ENCODE measurements at regions not wholly inside any gene's neighbourhood (a gene's known extent, or its start where the extent isn't known, plus 50 kb on each side); places are given as distances from the start of the nearest gene placed in this dataset.

DNA sequence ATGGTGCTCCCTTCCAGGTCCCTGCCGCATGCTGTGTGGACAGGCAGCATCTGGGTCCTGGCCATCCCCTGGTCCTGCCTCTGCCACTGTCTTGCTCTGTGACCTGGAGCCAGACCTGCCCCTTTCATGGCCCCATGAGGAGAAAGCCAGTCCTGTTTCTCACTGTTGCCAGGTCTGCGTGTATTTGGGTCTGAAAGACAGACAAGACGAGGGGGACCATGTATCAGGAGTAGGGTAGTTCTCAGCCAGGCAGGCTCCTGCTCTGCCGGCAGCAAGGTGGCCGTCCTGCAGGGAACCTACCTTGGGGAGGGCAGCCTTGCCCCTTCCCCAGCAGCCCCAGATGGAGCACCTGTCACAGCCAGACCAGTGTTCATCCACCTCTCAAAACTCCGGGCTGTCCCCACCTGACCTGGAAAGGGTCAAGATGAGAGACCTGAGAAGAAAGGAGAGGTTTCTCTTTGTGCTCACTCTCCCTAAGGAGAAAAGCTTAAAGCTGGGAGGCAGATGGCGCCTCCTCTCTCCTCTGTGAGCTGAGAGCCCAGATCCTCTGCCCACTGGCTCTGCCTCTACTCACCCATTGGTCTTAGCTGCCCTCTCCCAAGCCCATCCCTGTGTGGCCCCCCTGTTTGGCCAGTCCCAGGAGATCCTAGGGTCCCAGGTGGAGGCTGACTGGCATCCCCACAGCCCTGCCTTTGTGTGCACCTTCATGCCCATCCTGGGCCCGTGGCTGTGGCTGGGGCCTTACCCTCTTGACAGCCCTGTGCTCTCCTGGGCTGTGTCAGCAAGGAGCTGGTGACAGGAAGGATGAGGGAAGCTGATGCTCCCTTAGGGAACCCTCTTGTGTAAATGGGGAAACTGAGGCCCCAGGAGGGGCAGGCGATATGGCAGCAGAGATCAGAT lies 116.1 kb upstream of the PCBD1 start:
- peaks cover 5% of the 10 kb centered on the region for H3K4me1 Mint-ChIP-seq (ENCODE audit: low read depth, unreplicated experiment)
- intact Hi-C loops (cut with micrococcal nuclease; ENCODE audit: unreplicated experiment), result no loop called here
- H3K4me3 Mint-ChIP-seq (ENCODE audit: low read depth, unreplicated experiment), result no peak overlapping the region
- no peak for DNase-seq
- CTCF ChIA-PET, result no interaction called here
- peaks cover 4% of the 10 kb centered on the region for H3K9me3 Mint-ChIP-seq (ENCODE audit: low read depth, unreplicated experiment)
- BruUV-seq (replicated peaks), result no TSS peak
- no peak overlapping the region for H3K27ac Mint-ChIP-seq (ENCODE audit: unreplicated experiment)
- peaks cover 100% of the 10 kb centered on the region for H3K27me3 Mint-ChIP-seq (ENCODE audit: unreplicated experiment)
- H3K36me3 Mint-ChIP-seq (ENCODE audit: insufficient read depth, unreplicated experiment), result no peaks in the 10 kb centered on the region
- TF ChIP-seq CTCF (IDR thresholded peaks at IDR 0.05; ENCODE audit: unreplicated experiment), result no peak

- no peak for DNase-seq
- BruUV-seq (replicated peaks), result no TSS peak
- no peak overlapping the region for H3K4me3 Mint-ChIP-seq (ENCODE audit: low read depth, unreplicated experiment)
- no peaks in the 10 kb centered on the region for H3K4me1 Mint-ChIP-seq (ENCODE audit: low read depth, unreplicated experiment)
- no peak for TF ChIP-seq CTCF (IDR thresholded peaks at IDR 0.05; ENCODE audit: unreplicated experiment)
- CTCF ChIA-PET, result no interaction called here
- H3K27ac Mint-ChIP-seq (ENCODE audit: unreplicated experiment), result no peak overlapping the region
- peaks cover 100% of the 10 kb centered on the region for H3K27me3 Mint-ChIP-seq (ENCODE audit: unreplicated experiment)
- intact Hi-C loops (cut with micrococcal nuclease; ENCODE audit: unreplicated experiment), result no loop called here
- no peaks in the 10 kb centered on the region for H3K36me3 Mint-ChIP-seq (ENCODE audit: insufficient read depth, unreplicated experiment)
- H3K9me3 Mint-ChIP-seq (ENCODE audit: low read depth, unreplicated experiment), result no peaks in the 10 kb centered on the region
These were observed 117.3 kb upstream of the PCBD1 start for GRCh38 chr10:71005337-71006305.

GRCh38 chr10:71006506-71006905 lies 118.1 kb upstream of the PCBD1 start:
- H3K4me1 Mint-ChIP-seq (ENCODE audit: low read depth, unreplicated experiment), result no peaks in the 10 kb centered on the region
- no peaks in the 10 kb centered on the region for H3K9me3 Mint-ChIP-seq (ENCODE audit: low read depth, unreplicated experiment)
- no TSS peak for BruUV-seq (replicated peaks)
- DNase-seq, result no peak
- CTCF ChIA-PET, result no interaction called here
- no peak for TF ChIP-seq CTCF (IDR thresholded peaks at IDR 0.05; ENCODE audit: unreplicated experiment)
- no peaks in the 10 kb centered on the region for H3K36me3 Mint-ChIP-seq (ENCODE audit: insufficient read depth, unreplicated experiment)
- H3K27ac Mint-ChIP-seq (ENCODE audit: unreplicated experiment), result no peak overlapping the region
- H3K27me3 Mint-ChIP-seq (ENCODE audit: unreplicated experiment), result peaks cover 100% of the 10 kb centered on the region
- intact Hi-C loops (cut with micrococcal nuclease; ENCODE audit: unreplicated experiment), result no loop called here
- no peak overlapping the region for H3K4me3 Mint-ChIP-seq (ENCODE audit: low read depth, unreplicated experiment)

GRCh38 chr10:71007516-71007915 lies 119.2 kb upstream of the PCBD1 start:
- DNase-seq, result no peak
- Mint-ChIP-seq H3K4me1 (ENCODE audit: low read depth, unreplicated experiment) (no peaks in the 10 kb centered on the region), H3K27me3 (ENCODE audit: unreplicated experiment) (peaks cover 100% of the 10 kb centered on the region), H3K36me3 (ENCODE audit: insufficient read depth, unreplicated experiment) (no peaks in the 10 kb centered on the region), H3K9me3 (ENCODE audit: low read depth, unreplicated experiment) (no peaks in the 10 kb centered on the region), H3K4me3 (ENCODE audit: low read depth, unreplicated experiment) (no peak overlapping the region), H3K27ac (ENCODE audit: unreplicated experiment) (no peak overlapping the region)
- intact Hi-C loops (cut with micrococcal nuclease; ENCODE audit: unreplicated experiment), result no loop called here
- no peak for TF ChIP-seq CTCF (IDR thresholded peaks at IDR 0.05; ENCODE audit: unreplicated experiment)
- CTCF ChIA-PET, result no interaction called here
- BruUV-seq (replicated peaks), result no TSS peak

Measured in Calu3 (cell line).